HG03064 (cell line): ENCODE measurements at regions not wholly inside any gene's neighbourhood (a gene's known extent, or its start where the extent isn't known, plus 50 kb on each side); places are given as distances from the start of the nearest gene placed in this dataset.
"Not testable (repeated sequence)": the region's sequence is repeated elsewhere in the genome, so short reads cannot be mapped to it uniquely, and the experiment has no call there.

ENCODE experiments used
- ATAC-seq: cut with Tn5 transposase; IDR thresholded peaks from one replicate; pipeline ENCODE4 v1.9.1; 2021; ENCODE audit warnings: low read depth; ENCODE audit not compliant: unreplicated experiment

- no peak for ATAC-seq
Measured at GRCh38 chr20:5696011-5696559, 54.1 kb upstream of the SHLD1 start.

GRCh38 chr20:5691918-5692618 is 58.1 kb upstream of the SHLD1 start:
- ATAC-seq, result peak; percentile 99

GRCh38 chr20:5689463-5689862 is 60.7 kb upstream of the SHLD1 start:
- ATAC-seq, result no peak

- no peak for ATAC-seq
Measured at GRCh38 chr20:5688431-5688972, 61.7 kb upstream of the SHLD1 start.

GRCh38 chr20:5687884-5688283 is 62.3 kb upstream of the SHLD1 start:
- ATAC-seq, result no peak

GRCh38 chr20:5686384-5687105 is 63.7 kb upstream of the SHLD1 start:
- ATAC-seq, result no peak

GRCh38 chr20:5682556-5682955 is 67.6 kb upstream of the SHLD1 start:
- not testable (repeated sequence) for ATAC-seq

- no peak for ATAC-seq
Measured at GRCh38 chr20:5680192-5680591, 69.4 kb upstream of the GPCPD1 start.

- ATAC-seq, result no peak
Measured at GRCh38 chr20:5678777-5679176, 68.0 kb upstream of the GPCPD1 start.

GRCh38 chr20:5677944-5678343 is 67.1 kb upstream of the GPCPD1 start:
- ATAC-seq, result not testable (repeated sequence)

- no peak for ATAC-seq
Measured at GRCh38 chr20:5677389-5677788, 66.6 kb upstream of the GPCPD1 start.

GRCh38 chr20:5675103-5676091 is 64.6 kb upstream of the GPCPD1 start:
- no peak for ATAC-seq

- ATAC-seq, result peak; percentile 83
Measured at GRCh38 chr20:5674176-5674660, 63.4 kb upstream of the GPCPD1 start.

- no peak for ATAC-seq
Measured at GRCh38 chr20:5670874-5671273, 60.1 kb upstream of the GPCPD1 start.

- ATAC-seq, result no peak
Measured at GRCh38 chr20:5670036-5670536, 59.3 kb upstream of the GPCPD1 start.

- no peak for ATAC-seq
Measured at GRCh38 chr20:5668529-5668868, 57.7 kb upstream of the GPCPD1 start.

GRCh38 chr20:5667705-5668528 is 57.1 kb upstream of the GPCPD1 start:
- no peak for ATAC-seq

GRCh38 chr20:5665417-5665816 is 54.6 kb upstream of the GPCPD1 start:
- no peak for ATAC-seq

- ATAC-seq, result no peak
Measured at GRCh38 chr20:5663396-5663795, 52.6 kb upstream of the GPCPD1 start.
